ENCODE measurements at regions not wholly inside any gene's neighbourhood (a gene's known extent, or its start where the extent isn't known, plus 50 kb on each side); places are given as distances from the start of the nearest gene placed in this dataset.

- no peak for DNase-seq
These were observed 54.5 kb downstream of the CLDN34 start for GRCh38 chrX:10021461-10022272.

- DNase-seq, result no peak
These were observed 55.0 kb downstream of the CLDN34 start for GRCh38 chrX:10022273-10022541.

GRCh38 chrX:10022580-10023245, 55.6 kb downstream of the CLDN34 start:
- no peak for DNase-seq

- no peak for DNase-seq
These were observed 56.7 kb downstream of the CLDN34 start for GRCh38 chrX:10023821-10024220.

DNA sequence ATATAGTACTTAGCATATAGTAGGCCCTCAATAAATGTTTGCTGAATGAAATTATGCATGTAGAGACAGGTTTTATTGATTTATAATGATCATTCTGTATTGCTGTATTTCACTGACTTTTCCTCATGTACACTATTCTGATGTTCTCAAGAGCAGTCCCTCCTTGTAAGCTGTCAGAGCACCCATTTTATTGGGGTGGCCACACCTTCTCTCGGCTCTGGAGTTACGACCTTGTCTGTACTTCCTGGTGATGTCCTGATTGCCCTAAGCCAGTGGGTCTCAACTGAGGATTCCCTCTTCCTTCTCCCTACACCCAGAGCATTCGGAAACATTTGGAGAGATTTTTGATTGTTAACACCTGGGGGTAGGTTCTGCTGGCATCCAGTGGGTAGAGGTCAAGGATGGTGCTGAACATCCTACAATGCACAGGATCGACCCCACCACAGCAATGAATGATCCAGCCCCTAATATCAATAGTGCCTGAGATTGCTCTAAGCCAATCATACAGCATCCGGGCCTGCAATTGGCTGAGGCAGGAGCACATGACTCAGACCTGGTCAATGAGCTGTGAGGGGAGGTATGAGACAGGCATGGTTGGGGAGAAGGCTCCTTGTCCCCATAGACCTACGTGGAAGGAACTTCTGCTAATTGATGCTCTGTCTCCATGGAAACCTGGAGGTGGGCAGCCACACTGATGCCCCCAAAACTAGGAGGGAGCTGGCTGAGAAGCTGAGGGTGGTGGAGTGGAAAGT, 58.8 kb downstream of the CLDN34 start:
- DNase-seq, result no peak

- no peak for DNase-seq
These were observed 61.3 kb downstream of the CLDN34 start for GRCh38 chrX:10028283-10029104.

DNA sequence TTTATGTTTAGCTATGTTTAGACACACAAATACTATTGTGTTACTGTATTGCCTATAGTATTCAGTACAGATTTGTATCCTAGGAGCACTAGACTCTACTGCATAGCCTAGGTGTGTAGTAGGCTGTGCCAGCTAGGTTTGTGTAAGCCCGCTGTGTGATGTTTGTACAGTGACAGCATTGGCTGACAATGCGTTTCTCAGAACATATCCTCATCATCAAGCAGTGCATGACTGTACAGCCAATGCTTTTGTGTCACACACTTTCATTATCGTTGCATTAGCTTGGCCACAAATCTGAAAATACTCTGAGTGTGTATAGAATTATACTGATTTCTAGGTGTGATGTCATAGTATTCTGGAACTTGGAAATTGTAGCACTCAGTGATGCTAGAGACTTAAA, 63.4 kb downstream of the CLDN34 start:
- no peak for DNase-seq

- no peak for DNase-seq
These were observed 64.6 kb downstream of the CLDN34 start for GRCh38 chrX:10031746-10032145.

- no peak for DNase-seq
These were observed 65.0 kb downstream of the CLDN34 start for GRCh38 chrX:10032147-10032546.

GRCh38 chrX:10033375-10034007, 66.3 kb downstream of the CLDN34 start:
- DNase-seq, result no peak

DNA sequence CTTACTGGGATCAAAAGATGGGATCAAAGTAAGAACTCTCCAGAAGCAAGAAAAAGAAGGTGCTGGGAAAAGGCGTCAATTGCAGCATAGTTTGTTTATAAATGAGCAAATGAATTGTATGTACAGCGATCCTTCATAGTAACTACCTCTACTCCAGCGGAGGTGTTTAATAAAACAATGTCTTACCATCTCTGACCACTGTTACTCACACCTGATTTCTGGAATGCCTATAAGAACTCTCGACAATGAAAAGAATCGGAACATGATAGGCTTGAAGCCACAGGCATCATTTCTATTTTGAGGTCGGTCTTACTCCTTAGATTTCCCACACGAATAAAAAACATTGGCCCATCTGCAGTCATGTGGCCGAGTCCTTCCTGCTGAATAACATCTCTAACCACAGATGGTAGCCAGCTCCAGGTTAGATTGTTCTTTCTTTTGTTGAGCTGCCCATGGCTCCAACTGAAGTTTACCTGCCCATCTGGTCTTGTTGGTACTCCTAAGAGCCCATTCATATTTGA, 67.6 kb downstream of the CLDN34 start:
- no peak for DNase-seq

GRCh38 chrX:10038585-10038984, 71.4 kb downstream of the CLDN34 start:
- no peak for DNase-seq

DNA sequence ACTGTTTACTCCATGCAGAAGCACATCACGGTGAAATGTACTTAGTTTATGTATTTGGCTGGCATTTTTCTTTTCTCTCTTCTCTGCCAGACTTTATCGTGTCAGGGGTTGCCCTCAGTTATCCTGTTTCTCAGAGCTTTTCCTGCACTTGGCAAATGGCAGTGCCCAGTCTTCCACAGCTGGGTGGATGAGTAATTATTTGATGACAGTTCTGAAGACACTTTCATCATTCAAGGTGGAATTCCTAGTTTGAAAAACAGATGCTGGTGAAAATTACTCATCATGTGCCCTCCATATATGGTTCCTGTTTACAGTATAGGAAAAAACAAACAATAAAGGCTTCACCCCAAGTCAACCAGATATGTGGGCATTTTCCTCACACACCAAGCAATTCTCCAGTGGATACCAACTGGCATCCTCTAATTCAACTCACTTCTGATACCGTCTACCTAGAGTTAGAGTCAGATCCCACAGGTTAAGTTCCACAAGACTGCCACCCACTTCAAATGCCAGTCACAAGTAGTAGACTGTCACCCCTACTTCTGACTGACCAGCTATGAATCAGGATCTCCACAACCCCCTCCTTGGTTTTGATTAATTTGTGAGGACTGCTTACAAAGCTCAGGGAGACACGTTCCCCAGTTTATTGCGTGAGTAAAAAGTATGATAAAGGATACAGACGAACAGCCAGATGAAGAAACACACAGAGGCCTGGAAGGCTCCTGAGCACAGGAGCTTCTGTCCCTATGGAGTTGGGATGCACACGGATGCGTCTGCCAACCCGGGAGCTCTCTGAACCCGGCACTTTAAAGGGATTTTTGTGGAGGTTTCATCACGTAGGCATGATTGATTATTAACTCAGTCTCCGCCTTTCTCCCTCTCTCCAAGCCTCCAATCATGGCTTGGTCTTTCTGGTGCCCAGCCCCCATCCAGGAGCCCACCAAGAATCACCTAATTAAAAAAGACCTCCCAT, 72.9 kb downstream of the CLDN34 start:
- DNase-seq, result no peak

GRCh38 chrX:10040961-10041360, 73.8 kb downstream of the CLDN34 start:
- no peak for DNase-seq

DNA sequence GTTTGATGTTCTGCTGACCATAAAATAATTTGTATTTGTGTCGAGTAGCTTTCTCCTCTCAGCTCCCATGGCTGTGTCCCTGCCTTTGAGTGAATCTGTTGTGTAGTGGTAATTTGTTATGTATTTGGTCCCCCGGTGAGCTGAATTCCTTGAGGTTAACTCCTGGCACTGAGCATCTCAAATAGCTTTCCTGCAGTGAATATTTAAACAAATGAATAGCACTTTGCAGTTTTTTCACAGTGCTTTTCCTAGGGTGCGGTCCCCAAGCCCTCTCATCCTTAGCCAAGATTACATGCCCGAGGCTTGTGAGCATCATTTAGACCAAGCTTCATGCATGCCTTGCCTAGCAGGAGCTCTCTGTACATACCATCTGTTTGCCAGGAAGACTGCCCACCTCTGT, 74.2 kb downstream of the CLDN34 start:
- DNase-seq, result no peak

GRCh38 chrX:10042055-10042454, 74.9 kb downstream of the CLDN34 start:
- no peak for DNase-seq

GRCh38 chrX:10043386-10043785, 76.2 kb downstream of the CLDN34 start:
- no peak for DNase-seq

DNA sequence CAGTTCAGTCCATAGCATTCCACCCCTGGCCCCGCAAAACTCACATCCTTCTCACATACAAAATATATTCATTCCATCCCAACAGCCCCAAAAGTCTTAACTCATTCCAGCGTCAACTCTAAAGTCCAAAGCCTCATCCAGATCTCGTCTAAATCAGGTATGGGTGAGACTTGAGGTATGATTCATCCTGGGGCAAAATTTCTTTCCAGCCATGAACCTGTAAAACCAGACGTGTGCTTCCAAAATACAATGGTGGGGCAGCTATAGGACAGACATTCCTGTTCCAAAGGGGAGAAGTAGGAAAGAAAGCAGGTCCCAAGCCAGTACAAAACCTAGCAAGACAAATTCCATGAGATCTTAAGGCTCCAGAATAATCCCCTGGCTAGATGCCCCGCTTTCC, 76.9 kb downstream of the CLDN34 start:
- no peak for DNase-seq

GRCh38 chrX:10045327-10046000, 78.3 kb downstream of the CLDN34 start:
- DNase-seq, result peak; percentile 8

- DNase-seq, result peak; percentile 27
These were observed 80.0 kb downstream of the CLDN34 start for GRCh38 chrX:10047133-10047532.

DNA sequence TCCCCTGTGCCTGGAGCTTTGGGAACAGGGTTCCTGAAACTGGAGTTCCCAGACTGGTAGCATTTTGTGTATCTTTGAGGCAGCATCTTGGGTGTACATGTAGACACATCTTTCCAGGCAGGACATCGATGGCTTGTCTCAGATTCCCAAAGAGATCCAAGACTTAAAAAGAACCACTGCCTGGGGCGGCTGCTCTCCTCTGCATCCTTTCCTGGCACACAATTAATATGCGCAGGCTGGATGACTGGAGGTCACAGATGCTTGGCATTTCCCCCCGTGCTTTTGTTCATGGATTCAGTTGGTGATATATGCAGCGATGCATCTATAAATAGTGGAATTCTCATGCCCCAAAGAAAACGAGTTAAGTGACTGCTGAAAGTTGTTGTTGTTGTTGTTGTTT, 80.5 kb downstream of the CLDN34 start:
- DNase-seq, result no peak
